Endothelial cell of umbilical vein (primary cell): ENCODE measurements at regions not wholly inside any gene's neighbourhood (a gene's known extent, or its start where the extent isn't known, plus 50 kb on each side); places are given as distances from the start of the nearest gene placed in this dataset.

Source experiments
- BruUV-seq: library from RNA; stranded (reverse); fragments of 400-500 nt; replicated peaks from 2 replicates; lab custom pipeline; 2021; lab: Mats Ljungman, UMichigan
- CTCF ChIA-PET: fragments of 300-600, 350-600 bp; sonication (Branson Sonifier 250); formaldehyde crosslinking; loops from one replicate; lab custom pipeline; 2021; ENCODE audit warnings: antibody characterized with exemption, inconsistent platforms; lab: Charles Lee
- POLR2A ChIA-PET: fragments of 300-600, 350-600 bp; sonication (Branson Sonifier 250); formaldehyde crosslinking; loops from one replicate; lab custom pipeline; 2021; ENCODE audit warnings: antibody characterized with exemption, inconsistent platforms; lab: Charles Lee
- DNase-seq: peaks from one replicate; pipeline ENCODE4 v3.0.0-alpha.2; 2011; ENCODE audit warnings: low read depth, low spot score
- FAIRE-seq: peaks from 2 replicates; lab custom pipeline; 2011; peaks lifted over from hg19 to GRCh38; lab: Jason Lieb, UNC
- H2AFZ ChIP-seq: 2 replicates; pipeline ENCODE4 v1.6.0; 2012; ENCODE audit warnings: low read depth, low read length, control low read depth, inconsistent platforms
- H3K27ac ChIP-seq: 2 replicates; pipeline ENCODE4 v1.5.1; 2011; ENCODE audit warnings: low read depth, mild to moderate bottlenecking, control low read depth, low read length, moderate library complexity; ENCODE audit not compliant: insufficient read depth
- H3K27me3 ChIP-seq, 2 experiments: 2 replicates each; pipeline versions ENCODE4 v1.6.0 to v1.6.1; 2011; ENCODE audit warnings: low read length in 2 of 2, mixed read lengths in 1 of 2; ENCODE audit not compliant: control insufficient read depth in 2 of 2, insufficient read depth in 2 of 2
- H3K36me3 ChIP-seq, 2 experiments: 2 replicates in 1 of 2; 3 replicates in 1 of 2; pipeline ENCODE4 v1.5.1; 2011; ENCODE audit warnings: low read length in 2 of 2, mild to moderate bottlenecking in 1 of 2, moderate library complexity in 1 of 2; ENCODE audit not compliant: control insufficient read depth in 2 of 2, insufficient read depth in 2 of 2; ENCODE audit errors: extremely low read depth in 1 of 2
- H3K4me1 ChIP-seq: 3 replicates; pipeline ENCODE4 v1.5.1; 2011; ENCODE audit warnings: mild to moderate bottlenecking, low read length; ENCODE audit not compliant: control insufficient read depth, insufficient read depth; ENCODE audit errors: extremely low read depth
- H3K4me2 ChIP-seq: 2 replicates; pipeline ENCODE4 v1.6.1; 2011; ENCODE audit warnings: low read length, control low read depth, mixed read lengths; ENCODE audit not compliant: insufficient read depth
- H3K4me3 ChIP-seq, 3 experiments: fragments of 200-600 bp in 1 of 3; sonication (generic), shearing (Covaris generic) in 1 of 3; replicated peaks in 1 of 3; 2 replicates each; pipeline ENCODE4 v1.5.1; 2011 to 2016; ENCODE audit warnings: control low read depth in 3 of 3, low read length in 3 of 3, mild to moderate bottlenecking in 2 of 3, inconsistent platforms in 1 of 3, low read depth in 1 of 3, moderate library complexity in 1 of 3; ENCODE audit not compliant: insufficient read depth in 1 of 3
- H3K79me2 ChIP-seq: 2 replicates; pipeline ENCODE4 v1.6.0; 2012; ENCODE audit warnings: low read length, inconsistent platforms; ENCODE audit not compliant: control insufficient read depth, insufficient read depth
- H3K9ac ChIP-seq: replicated peaks from 2 replicates; pipeline ENCODE3; 2011; ENCODE audit warnings: low read length, control low read depth; ENCODE audit not compliant: insufficient read depth; ENCODE audit errors: extremely low read depth
- H3K9me1 ChIP-seq: replicated peaks from 3 replicates; pipeline ENCODE4 v1.6.0; 2011; ENCODE audit warnings: mild to moderate bottlenecking, low read length; ENCODE audit not compliant: control insufficient read depth, insufficient read depth; ENCODE audit errors: extremely low read depth
- H3K9me3 ChIP-seq: replicated peaks from 2 replicates; pipeline ENCODE4 v1.5.1; 2012; ENCODE audit warnings: low read length, inconsistent platforms; ENCODE audit not compliant: control insufficient read depth, insufficient read depth
- H4K20me1 ChIP-seq: replicated peaks from 2 replicates; pipeline ENCODE3; 2011; ENCODE audit warnings: mild to moderate bottlenecking, low read length; ENCODE audit not compliant: control insufficient read depth, insufficient read depth; ENCODE audit errors: extremely low read depth
- GATA2 ChIP-seq: IDR thresholded peaks from 2 replicates; pipeline ENCODE4 v1.7.0; 2011; ENCODE audit warnings: low read depth, mild to moderate bottlenecking, moderate library complexity, mixed read lengths, low read length; ENCODE audit not compliant: insufficient read length, insufficient read depth
- MAX ChIP-seq: IDR thresholded peaks from 2 replicates; pipeline ENCODE4 v1.6.1; 2011; ENCODE audit not compliant: insufficient read depth, insufficient read length
- MYC ChIP-seq: IDR thresholded peaks from one replicate; pipeline ENCODE4 v1.6.1; 2011; ENCODE audit warnings: mild to moderate bottlenecking, low read depth, low read length
- dilution Hi-C: fragments of 300-500 bp; cut with MboI; formaldehyde crosslinking; loops from one replicate; pipeline ENCODE4 v1.15.0; 2019; ENCODE audit warnings: low sequenced_read_pairs; ENCODE audit not compliant: extremely low pct_ligation_motif_present
- intact Hi-C: fragments of 100-400 bp; cut with micrococcal nuclease; formaldehyde crosslinking; loops from one replicate; pipeline ENCODE4 v1.10.0; 2022
- TF ChIP-seq, protein P1 (sequence below), 2 donors: IDR thresholded peaks; 1 replicate in 1 of 2; 2 replicates in 1 of 2; pipeline ENCODE4 v1.5.1; 2011; ENCODE audit warnings: low read length in 2 of 2, mild to moderate bottlenecking in 2 of 2, moderate library complexity in 2 of 2, control low read depth in 1 of 2, inconsistent platforms in 1 of 2, low read depth in 1 of 2; ENCODE audit not compliant: insufficient read depth in 1 of 2; ENCODE audit errors: extremely low read depth in 1 of 2

- H3K4me2 ChIP-seq, result no peak overlapping the region
- TF ChIP-seq, protein P1, sequence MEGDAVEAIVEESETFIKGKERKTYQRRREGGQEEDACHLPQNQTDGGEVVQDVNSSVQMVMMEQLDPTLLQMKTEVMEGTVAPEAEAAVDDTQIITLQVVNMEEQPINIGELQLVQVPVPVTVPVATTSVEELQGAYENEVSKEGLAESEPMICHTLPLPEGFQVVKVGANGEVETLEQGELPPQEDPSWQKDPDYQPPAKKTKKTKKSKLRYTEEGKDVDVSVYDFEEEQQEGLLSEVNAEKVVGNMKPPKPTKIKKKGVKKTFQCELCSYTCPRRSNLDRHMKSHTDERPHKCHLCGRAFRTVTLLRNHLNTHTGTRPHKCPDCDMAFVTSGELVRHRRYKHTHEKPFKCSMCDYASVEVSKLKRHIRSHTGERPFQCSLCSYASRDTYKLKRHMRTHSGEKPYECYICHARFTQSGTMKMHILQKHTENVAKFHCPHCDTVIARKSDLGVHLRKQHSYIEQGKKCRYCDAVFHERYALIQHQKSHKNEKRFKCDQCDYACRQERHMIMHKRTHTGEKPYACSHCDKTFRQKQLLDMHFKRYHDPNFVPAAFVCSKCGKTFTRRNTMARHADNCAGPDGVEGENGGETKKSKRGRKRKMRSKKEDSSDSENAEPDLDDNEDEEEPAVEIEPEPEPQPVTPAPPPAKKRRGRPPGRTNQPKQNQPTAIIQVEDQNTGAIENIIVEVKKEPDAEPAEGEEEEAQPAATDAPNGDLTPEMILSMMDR (IDR thresholded peaks at IDR 0.05; ENCODE audit: extremely low read depth in 1 of 2, insufficient read depth in 1 of 2, low read depth in 1 of 2, low read length in 2 of 2), result no peak
- TF ChIP-seq GATA2, result no peak
- TF ChIP-seq MAX, result no peak
- TF ChIP-seq MYC, result no peak
- no peak overlapping the region for H3K9ac ChIP-seq
- intact Hi-C loops (no loop called here), dilution Hi-C loops (no loop called here)
- FAIRE-seq (no peak), DNase-seq (no peak)
- no peak overlapping the region for H3K4me3 ChIP-seq
- no peak overlapping the region for H3K27ac ChIP-seq
- H3K9me1 ChIP-seq, result no peaks in the 10 kb centered on the region
- no peak overlapping the region for H2AFZ ChIP-seq
- CTCF ChIA-PET, result no interaction called here
- H3K4me1 ChIP-seq, result no peaks in the 10 kb centered on the region
- no peaks in the 10 kb centered on the region for H4K20me1 ChIP-seq
- H3K27me3 ChIP-seq, result peaks cover 8 to 19% of the 10 kb centered on the region in 2 experiments
- POLR2A ChIA-PET, result no interaction called here
- no peaks in the 10 kb centered on the region for H3K36me3 ChIP-seq
- H3K79me2 ChIP-seq, result no peaks in the 10 kb centered on the region
- no TSS peak for BruUV-seq
- no peaks in the 10 kb centered on the region for H3K9me3 ChIP-seq
Observed at GRCh38 chr15:70379134-70379533, 281.4 kb upstream of the TLE3 start.
